Aorta (tissue), 5 donors: ENCODE measurements at regions not wholly inside any gene's neighbourhood (a gene's known extent, or its start where the extent isn't known, plus 50 kb on each side); places are given as distances from the start of the nearest gene placed in this dataset.

Experiments
- ATAC-seq: fragments of 200-7000 bp; cut with Tn5 transposase; one replicate; pipeline ENCODE4 v1.9.1; 2022; ENCODE audit warnings: moderate library complexity; ENCODE audit not compliant: low FRiP score
- DNase-seq, 2 donors: peaks; one replicate each; pipeline ENCODE4 v3.0.0-alpha.2; 2020
- H3K27ac ChIP-seq, 2 donors: one replicate each; pipeline ENCODE4 v1.5.1; 2013; ENCODE audit warnings: low read length in 2 of 2, mild to moderate bottlenecking in 2 of 2, moderate library complexity in 2 of 2, control low read depth in 1 of 2, inconsistent platforms in 1 of 2, low read depth in 1 of 2
- H3K27me3 ChIP-seq, 2 donors: one replicate each; pipeline ENCODE4 v1.6.1; 2013; ENCODE audit warnings: control low read depth in 1 of 2, low read length in 1 of 2, mild to moderate bottlenecking in 1 of 2, moderate library complexity in 1 of 2; ENCODE audit not compliant: insufficient read depth in 2 of 2, control insufficient read depth in 1 of 2
- H3K36me3 ChIP-seq, 2 donors: one replicate each; pipeline ENCODE4 v1.6.1; 2013; ENCODE audit warnings: control low read depth in 1 of 2, low read length in 1 of 2, mild to moderate bottlenecking in 1 of 2; ENCODE audit not compliant: insufficient read depth in 2 of 2, control insufficient read depth in 1 of 2
- H3K4me1 ChIP-seq, 2 donors: one replicate each; pipeline ENCODE4 v1.6.1; 2013; ENCODE audit warnings: low read length in 2 of 2, control low read depth in 1 of 2, mild to moderate bottlenecking in 1 of 2, moderate library complexity in 1 of 2; ENCODE audit not compliant: insufficient read depth in 2 of 2, control insufficient read depth in 1 of 2
- H3K4me3 ChIP-seq, 2 donors: one replicate each; pipeline ENCODE4 v1.5.1; 2013; ENCODE audit warnings: low read length in 2 of 2, control low read depth in 1 of 2, mild to moderate bottlenecking in 1 of 2
- H3K9me3 ChIP-seq: one replicate; pipeline ENCODE4 v1.6.1; 2013; ENCODE audit warnings: mild to moderate bottlenecking, low read length; ENCODE audit not compliant: control insufficient read depth
- WGBS, 2 donors: extraction: QIAGEN DNeasy Blood & Tissue Kit; methylation state at CpG; one replicate each; pipeline ENCODE4 v1.1.7; 2013; 5-methylcytosine and 5-hydroxymethylcytosine counted together
- intact Hi-C, 2 donors: fragments of 100-400 bp; cut with DNase I; formaldehyde crosslinking; loops; one replicate each; pipeline versions ENCODE4 v1.14.2 to v1.15.0; 2022
- donor health status: healthy with polysubstance abuse.
- donor health status: Bipolar disorder and iron deficiency.
- donor health status: DM: no; HTN: no; CAD: no.
- donor health status: DM: no; HTN: no; CAD: no.
- donor health status: DM: yes; HTN: yes; CAD: no.

GRCh38 chr3:59605944-59606534 is 556.2 kb upstream of the CFAP20DC start:
- no peak for ATAC-seq
- intact Hi-C loops: no loop called here
- no peak for DNase-seq
- H3K9me3 ChIP-seq: no peaks in the 10 kb centered on the region
- no peak overlapping the region for H3K4me3 ChIP-seq
- H3K27me3 ChIP-seq: no peaks in the 10 kb centered on the region
- H3K27ac ChIP-seq: no peak overlapping the region
- no peaks in the 10 kb centered on the region for H3K36me3 ChIP-seq
- no peaks in the 10 kb centered on the region for H3K4me1 ChIP-seq
- WGBS, 2 donors: 85 to 94% methylated on average over 5 of the region's 5 CpGs

GRCh38 chr3:59605318-59605717 is 555.5 kb upstream of the CFAP20DC start:
- ATAC-seq (no peak), DNase-seq (no peak)
- Histone ChIP-seq H3K27ac (no peak overlapping the region), H3K4me1 (no peaks in the 10 kb centered on the region), H3K36me3 (no peaks in the 10 kb centered on the region), H3K9me3 (no peaks in the 10 kb centered on the region), H3K4me3 (no peak overlapping the region), H3K27me3 (no peaks in the 10 kb centered on the region)
- intact Hi-C loops: no loop called here
- 92 to 93% methylated on average over 1 of the region's 1 CpG for WGBS, 2 donors

- 29 to 44% methylated on average over 1 of the region's 1 CpG for WGBS, 2 donors
- H3K27me3 ChIP-seq: no peaks in the 10 kb centered on the region
These were observed 551.7 kb upstream of the CFAP20DC start for GRCh38 chr3:59601486-59601885.

GRCh38 chr3:59600631-59601030 is 550.8 kb upstream of the CFAP20DC start:
- H3K36me3 ChIP-seq: no peaks in the 10 kb centered on the region
- DNase-seq: no peak
- no peaks in the 10 kb centered on the region for H3K27me3 ChIP-seq
- H3K9me3 ChIP-seq: no peaks in the 10 kb centered on the region
- H3K4me1 ChIP-seq: no peaks in the 10 kb centered on the region
- H3K27ac ChIP-seq: no peak overlapping the region
- no peak for ATAC-seq
- no peak overlapping the region for H3K4me3 ChIP-seq
- intact Hi-C loops: no loop called here
- 89 to 90% methylated on average over 2 of the region's 2 CpGs for WGBS, 2 donors

More at GRCh38 chr3:59601486-59601885, 551.7 kb upstream of the CFAP20DC start:
- H3K27ac ChIP-seq: no peak overlapping the region
- H3K4me3 ChIP-seq: no peak overlapping the region
- H3K36me3 ChIP-seq: no peaks in the 10 kb centered on the region
- no peaks in the 10 kb centered on the region for H3K4me1 ChIP-seq
- ATAC-seq (no peak), DNase-seq (no peak)
- intact Hi-C loops: no loop called here
- no peaks in the 10 kb centered on the region for H3K9me3 ChIP-seq

- DNase-seq (no peak), ATAC-seq (no peak)
- WGBS, 2 donors: 0% methylated on average over 1 of the region's 1 CpG
- intact Hi-C loops: no loop called here
- Histone ChIP-seq H3K9me3 (no peaks in the 10 kb centered on the region), H3K36me3 (no peaks in the 10 kb centered on the region), H3K27ac (no peak overlapping the region), H3K27me3 (no peaks in the 10 kb centered on the region), H3K4me3 (no peak overlapping the region), H3K4me1 (no peaks in the 10 kb centered on the region)
These were observed 546.9 kb upstream of the CFAP20DC start for GRCh38 chr3:59596741-59597140.

DNA sequence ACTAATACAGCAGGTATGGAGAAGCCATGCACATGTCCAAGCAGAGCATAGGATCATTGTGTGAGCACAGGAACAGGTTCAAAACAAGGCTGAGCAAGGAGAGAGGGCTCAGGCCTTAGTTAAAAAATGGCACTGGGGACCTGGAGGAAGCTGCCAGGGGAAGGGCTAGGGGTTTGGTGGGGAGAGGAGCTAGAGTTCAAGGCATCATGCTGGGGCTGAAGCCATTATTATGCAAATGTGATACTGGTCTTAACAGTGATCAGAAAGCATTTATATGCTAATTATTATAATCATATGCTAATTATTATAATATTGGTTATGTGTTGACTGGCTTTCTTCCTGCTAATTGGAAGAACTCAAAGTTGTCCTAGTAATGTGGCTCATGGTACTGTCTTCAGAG is 546.0 kb upstream of the CFAP20DC start:
- no peak for ATAC-seq
- no peak overlapping the region for H3K4me3 ChIP-seq
- H3K9me3 ChIP-seq: no peaks in the 10 kb centered on the region
- H3K4me1 ChIP-seq: no peaks in the 10 kb centered on the region
- no peak overlapping the region for H3K27ac ChIP-seq
- H3K27me3 ChIP-seq: no peaks in the 10 kb centered on the region
- intact Hi-C loops: no loop called here
- H3K36me3 ChIP-seq: no peaks in the 10 kb centered on the region
- no peak for DNase-seq

DNA sequence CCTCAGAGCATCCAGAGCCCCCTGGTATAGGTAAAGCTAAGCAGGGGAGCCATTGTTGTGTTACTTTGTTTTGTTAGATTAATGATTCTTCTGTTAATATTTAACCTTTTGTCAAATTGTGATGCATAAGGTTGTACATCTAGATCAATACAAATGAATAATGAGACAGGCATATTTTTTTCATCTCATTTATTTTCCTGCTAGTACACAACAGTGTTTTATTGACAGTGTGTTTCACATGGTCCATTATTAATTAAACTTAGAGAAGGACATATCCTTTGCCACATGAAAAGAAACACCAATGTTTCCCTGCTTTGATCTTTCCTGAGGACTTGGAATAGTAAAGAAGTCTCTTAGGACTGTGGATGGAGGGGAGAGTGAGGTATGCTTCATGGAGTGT is 543.6 kb upstream of the CFAP20DC start:
- Histone ChIP-seq H3K9me3 (no peaks in the 10 kb centered on the region), H3K27ac (no peak overlapping the region), H3K4me3 (no peak overlapping the region), H3K4me1 (no peaks in the 10 kb centered on the region), H3K36me3 (no peaks in the 10 kb centered on the region), H3K27me3 (no peaks in the 10 kb centered on the region)
- ATAC-seq: no peak
- intact Hi-C loops: no loop called here
- DNase-seq: no peak

DNA sequence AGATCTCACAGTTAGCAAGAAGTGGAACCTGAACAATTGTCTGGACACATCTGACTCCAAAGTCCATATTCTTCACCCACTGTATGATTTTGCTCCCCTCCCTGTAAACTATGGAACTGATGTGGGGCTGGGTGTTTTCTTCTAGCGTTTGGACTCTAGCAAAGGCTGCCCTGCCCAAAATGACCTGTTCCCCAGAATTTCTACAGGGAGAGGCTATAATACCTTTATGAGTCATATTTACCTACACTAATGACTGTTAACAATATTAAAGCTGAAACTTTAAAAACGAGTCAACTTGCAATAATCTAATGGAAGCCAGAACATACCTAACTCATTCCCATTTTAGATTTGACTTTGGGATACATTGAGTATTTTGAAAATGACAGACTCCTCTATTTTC is 531.2 kb upstream of the CFAP20DC start:
- Histone ChIP-seq H3K27ac (no peak overlapping the region), H3K4me1 (no peaks in the 10 kb centered on the region), H3K4me3 (no peak overlapping the region), H3K36me3 (no peaks in the 10 kb centered on the region), H3K9me3 (peaks cover 2% of the 10 kb centered on the region), H3K27me3 (no peaks in the 10 kb centered on the region)
- intact Hi-C loops: no loop called here
- ATAC-seq (no peak), DNase-seq (no peak)
- 69 to 74% methylated on average over 2 of the region's 2 CpGs for WGBS, 2 donors

GRCh38 chr3:59580499-59580898 is 530.7 kb upstream of the CFAP20DC start:
- H3K9me3 ChIP-seq: no peaks in the 10 kb centered on the region
- intact Hi-C loops: no loop called here
- no peak overlapping the region for H3K27ac ChIP-seq
- DNase-seq (no peak), ATAC-seq (no peak)
- no peak overlapping the region for H3K4me3 ChIP-seq
- 66 to 75% methylated on average over 3 of the region's 3 CpGs for WGBS, 2 donors
- H3K27me3 ChIP-seq: no peaks in the 10 kb centered on the region
- H3K36me3 ChIP-seq: no peaks in the 10 kb centered on the region
- no peaks in the 10 kb centered on the region for H3K4me1 ChIP-seq
